ENCODE measurements at regions not wholly inside any gene's neighbourhood (a gene's known extent, or its start where the extent isn't known, plus 50 kb on each side); places are given as distances from the start of the nearest gene placed in this dataset.

GRCh38 chr4:32917586-32917985 is 2197.4 kb downstream of the PCDH7 start:
- TF ChIP-seq GATA2 (IDR thresholded peaks at IDR 0.05; ENCODE audit: low read depth, low read length) (no peak), GATA3 (IDR thresholded peaks at IDR 0.05; ENCODE audit: low read depth, low read length) (no peak)

Measured in SH-SY5Y (cell line).